Non-pigmented ciliary epithelial cell (primary cell): ENCODE measurements at regions not wholly inside any gene's neighbourhood (a gene's known extent, or its start where the extent isn't known, plus 50 kb on each side); places are given as distances from the start of the nearest gene placed in this dataset.
"Not testable (repeated sequence)": the region's sequence is repeated elsewhere in the genome, so short reads cannot be mapped to it uniquely, and the experiment has no call there.

Source experiments
- DNase-seq: peaks from one replicate; pipeline ENCODE4 v3.0.0-alpha.2; 2010; ENCODE audit warnings: low read depth

DNA sequence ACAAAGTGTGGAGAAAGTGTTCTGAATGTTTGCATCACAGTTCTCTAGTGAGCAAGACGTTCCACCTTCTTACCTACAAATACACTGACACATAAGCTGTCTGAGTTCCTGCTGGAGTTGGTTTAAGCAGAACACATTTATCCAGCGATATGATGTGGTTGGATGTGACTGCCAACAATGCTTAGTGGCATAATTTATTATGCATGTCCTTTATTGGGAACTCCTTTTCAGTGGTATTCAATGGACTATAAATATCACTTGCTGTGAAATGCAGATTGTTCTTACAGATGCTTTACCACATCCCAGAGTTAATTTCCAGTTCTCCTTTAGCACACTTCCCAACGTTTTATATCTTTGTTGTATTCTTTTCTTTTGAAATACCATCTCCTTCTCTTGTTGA lies 222.2 kb downstream of the LURAP1L start:
- DNase-seq, result no peak

DNA sequence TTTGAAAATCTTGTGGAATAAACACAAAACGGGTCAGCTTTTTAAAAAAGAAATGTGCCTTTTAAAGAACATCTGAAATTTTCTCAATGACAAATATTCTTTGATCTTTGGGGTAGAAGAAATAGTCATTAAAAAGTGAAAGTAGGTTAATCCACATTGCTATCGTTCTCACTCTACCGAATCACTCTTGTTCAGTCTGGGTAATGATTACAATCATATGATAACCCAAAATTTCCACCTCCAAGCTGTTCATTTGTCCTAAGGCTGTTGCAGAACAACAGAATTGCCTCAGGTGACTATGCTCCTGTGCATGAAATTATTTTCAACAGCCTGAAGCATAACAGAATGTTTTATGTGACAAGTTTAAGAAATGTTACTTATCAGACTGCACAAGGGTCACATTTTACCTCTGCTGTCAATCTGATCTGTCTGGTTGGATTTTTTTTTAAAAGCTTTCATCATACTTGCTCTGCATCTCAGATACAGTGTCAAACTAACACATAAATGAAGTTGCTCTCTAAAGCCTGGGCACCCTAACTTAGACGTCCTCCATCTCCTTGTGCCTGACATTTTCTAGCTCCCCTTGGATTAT lies 227.3 kb downstream of the LURAP1L start:
- no peak for DNase-seq

DNA sequence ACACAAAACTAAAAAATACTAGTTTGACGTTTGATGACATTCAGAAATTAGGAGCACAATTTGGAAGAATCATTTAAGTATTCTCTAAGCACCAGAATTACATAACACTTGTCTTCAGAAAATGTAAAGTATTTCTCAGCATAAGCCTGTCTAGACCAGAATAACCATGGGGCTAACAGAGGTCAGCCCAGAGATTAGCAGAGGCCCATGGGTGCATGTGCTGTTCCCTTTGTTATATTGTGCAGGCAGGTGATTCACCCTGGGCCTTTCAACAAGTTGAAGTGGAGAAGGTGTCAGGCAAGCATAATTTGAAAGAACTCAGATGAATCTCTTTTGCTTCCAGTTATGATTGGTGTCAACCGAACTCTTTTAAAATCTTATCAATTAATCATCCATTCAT lies 227.9 kb downstream of the LURAP1L start:
- DNase-seq, result no peak

DNA sequence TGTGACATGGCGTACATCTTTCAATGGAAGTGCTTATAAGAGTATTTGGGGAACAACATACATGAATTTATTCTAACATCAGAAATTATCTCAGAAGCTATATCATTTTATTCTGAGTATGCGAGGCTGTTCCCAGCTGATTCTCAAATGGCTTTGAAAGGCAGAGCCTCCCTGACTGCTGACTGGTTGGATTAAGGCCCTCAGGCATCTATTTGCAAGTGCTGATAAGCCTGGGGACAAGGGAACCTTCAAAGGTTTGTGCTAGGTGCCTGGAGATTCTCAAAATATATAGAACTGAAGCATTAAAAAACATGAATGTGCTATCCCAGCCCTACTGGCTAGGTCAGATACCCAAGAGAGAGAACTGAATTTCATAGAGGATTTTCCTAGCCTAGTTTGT lies 235.1 kb downstream of the LURAP1L start:
- DNase-seq, result no peak

DNA sequence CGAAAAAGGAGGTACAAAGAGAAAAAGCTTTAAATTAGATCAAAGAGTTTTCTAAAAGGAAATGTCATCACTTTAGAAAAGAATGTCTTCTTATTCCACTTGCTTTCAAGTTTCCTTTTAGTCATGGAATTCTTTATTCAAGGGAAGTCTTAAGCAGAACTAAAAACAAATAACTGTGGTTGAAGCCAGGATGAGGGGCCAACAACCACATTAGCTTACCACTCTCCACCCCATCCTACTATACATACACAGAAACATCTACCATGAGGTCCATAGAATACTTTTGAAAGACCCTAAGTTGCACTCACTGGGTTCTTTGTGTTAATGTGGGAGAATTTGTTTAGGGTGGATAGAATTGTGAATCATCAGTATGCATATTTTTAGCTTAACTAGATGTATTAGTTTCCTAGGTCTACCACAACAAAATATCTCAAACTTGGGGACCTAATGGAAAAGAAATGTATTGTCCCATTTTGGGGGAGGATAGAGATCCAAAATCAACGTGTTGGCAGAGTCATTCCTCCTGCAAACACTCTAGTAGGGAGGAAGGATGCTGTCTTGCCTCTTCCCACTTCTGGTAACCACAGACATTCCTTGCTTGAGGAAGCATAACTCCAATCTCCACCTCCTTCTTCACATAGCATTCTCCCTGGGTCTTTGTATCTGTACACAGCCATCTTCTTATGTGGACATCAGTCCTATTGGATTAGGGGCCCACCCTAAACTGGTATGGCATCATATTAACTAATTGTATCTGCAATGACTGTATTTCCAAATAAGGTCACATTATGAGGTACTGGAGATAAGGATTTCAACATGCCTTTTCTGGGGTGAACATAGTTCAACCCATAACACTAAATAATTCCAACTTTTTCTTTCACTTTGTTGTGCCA lies 239.4 kb downstream of the LURAP1L start:
- DNase-seq, result peak; percentile 31

DNA sequence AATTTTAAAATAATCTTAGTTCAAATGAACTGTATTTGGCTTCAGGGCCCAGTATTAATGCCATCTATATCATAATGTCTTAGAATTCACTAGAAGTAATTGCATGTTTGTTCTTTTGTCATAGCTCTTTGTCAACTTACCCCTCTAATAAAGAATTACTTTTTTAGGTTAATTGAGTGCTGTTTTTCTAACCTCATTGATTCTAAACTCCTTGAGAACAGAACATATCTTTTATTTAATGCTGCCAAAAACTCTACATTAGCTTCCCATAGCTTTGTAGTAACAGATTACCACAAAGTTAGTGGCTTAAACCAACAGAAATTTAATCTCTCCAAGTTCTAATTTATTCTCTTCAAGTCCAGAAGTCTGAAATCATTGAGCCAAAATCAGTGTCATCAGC lies 242.4 kb downstream of the LURAP1L start:
- DNase-seq, result no peak

DNA sequence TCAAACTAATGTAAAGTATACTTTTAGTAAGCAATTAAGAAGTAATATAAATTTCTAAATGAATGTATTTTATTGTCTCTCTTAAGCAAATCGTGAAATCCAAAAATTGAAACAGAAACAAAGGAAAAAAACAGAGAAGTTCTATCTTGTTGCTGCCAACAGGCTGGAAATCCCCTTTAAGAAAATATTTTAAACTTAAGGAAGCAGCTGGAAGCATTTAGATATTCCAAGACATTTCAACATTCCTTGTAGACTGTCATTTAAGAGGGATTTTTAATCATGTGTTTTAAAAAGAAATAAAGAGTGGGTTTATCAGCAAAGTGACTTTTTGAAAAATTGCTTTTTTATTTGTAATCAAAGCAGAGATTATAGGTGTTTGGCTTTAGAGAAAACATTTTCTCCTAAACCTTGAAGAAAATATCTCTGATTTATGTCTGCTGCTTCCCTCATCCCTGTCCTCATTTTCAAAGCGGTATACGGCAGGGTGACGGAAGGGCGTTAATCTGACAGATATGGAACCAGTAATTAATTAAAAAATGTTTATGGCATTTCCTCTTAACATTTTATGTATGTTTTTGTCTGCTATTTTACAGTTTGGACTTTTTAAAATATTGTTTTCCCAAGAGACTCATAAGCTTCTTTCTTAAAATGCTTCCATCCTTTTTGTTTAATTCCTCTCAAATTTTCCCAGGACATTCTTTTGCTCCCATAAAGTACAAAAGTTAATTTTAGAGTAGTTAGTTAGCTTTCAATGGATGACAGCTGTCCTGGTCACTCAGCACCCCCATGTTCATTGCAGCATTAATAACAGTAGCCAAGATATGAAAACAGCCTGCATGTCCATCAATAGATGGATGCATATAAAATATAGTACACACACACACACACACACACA lies 245.6 kb downstream of the LURAP1L start:
- DNase-seq, result no peak

DNA sequence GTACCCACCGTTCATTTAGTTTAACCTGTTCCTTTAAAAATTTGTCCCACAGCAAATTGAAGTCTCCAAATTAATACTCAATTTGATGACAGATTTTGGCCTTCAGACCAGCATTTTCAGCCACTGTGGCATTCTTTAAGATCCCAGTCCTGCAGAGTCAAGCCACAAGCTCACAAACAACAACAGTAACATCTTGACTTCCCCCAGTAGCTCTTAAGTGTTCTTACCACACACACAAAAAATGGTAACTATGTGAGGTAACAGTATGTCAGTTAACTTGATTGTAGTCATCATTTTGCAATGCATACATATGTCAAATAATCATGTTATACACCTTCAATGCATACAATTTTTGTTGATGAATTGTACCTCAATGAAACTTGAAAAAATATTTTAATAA lies 247.9 kb downstream of the LURAP1L start:
- DNase-seq, result no peak

DNA sequence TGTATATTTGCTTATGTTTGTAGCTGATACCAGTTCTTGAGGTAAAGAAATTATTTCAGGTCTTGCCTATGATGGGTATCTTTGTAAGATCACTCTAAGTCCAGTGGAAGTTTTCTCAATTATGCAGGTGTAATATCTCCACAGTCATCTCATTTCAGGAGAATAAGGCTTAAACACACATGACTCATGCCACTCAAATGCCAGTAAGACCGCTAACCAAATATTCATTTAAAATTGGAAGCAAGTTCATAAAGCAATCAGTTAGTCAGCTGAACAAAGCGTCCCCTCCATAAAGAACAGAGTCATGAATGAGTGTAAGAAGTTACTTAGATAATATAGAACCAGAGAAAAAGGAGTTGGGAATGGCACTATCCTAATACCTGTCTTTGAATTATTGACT lies 248.7 kb downstream of the LURAP1L start:
- DNase-seq, result peak; percentile 23

DNA sequence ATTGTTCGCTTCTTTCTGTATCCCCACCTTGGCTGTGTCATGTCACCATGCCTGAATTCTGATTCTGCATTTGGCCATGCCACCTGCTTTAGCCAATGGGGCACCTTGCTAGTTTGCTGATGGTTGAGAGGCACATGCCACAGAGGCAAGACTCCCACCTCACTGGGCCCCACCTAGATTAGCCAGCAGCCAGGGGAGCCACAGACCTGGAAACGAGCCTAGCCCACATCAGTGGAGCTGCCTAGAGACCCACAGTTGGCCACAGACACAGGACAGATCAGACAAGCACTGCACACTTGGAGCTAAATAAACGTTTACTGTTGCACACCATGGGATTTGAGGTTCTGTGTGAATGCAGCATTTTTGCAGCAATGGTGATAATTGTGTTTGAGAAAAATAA lies 252.1 kb downstream of the LURAP1L start:
- no peak for DNase-seq

DNA sequence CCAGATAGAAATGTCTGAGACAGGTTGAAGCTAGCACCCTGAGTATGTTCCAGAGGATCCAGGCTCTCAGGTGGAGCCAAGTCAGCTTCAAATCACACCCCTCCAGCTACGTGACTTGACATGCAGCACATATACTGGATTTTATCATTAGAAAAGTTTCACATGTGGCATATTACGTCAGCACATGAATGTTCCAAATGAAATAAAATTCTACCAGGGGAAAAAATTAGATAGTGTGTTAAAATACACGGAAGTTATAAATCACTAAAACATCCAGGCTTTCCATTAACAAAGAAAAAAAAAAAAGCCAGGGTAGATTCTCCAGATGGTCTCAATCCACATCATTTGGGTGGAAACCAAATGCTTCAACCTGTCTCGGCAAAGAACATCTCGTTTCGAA lies 251.6 kb downstream of the MPDZ start:
- no peak for DNase-seq

DNA sequence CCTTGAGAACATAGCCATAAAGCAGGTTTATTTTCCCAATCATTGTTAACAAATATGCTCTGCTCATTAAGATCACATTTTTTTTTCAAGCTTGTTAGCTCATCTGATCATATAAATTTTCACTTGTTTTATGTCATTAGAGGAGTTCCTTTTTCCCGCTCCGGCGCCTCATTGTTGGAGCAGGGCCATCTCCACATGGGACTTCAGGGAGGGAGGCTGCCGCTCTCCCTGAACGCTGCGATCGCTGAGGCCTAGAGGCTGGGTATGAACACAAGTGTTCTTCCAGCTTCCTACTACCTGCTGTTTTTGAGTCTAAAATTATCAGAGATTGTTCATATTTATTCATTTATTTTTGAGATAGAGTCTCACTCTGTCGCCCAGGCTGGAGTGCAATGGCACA lies 246.9 kb downstream of the MPDZ start:
- no peak for DNase-seq

DNA sequence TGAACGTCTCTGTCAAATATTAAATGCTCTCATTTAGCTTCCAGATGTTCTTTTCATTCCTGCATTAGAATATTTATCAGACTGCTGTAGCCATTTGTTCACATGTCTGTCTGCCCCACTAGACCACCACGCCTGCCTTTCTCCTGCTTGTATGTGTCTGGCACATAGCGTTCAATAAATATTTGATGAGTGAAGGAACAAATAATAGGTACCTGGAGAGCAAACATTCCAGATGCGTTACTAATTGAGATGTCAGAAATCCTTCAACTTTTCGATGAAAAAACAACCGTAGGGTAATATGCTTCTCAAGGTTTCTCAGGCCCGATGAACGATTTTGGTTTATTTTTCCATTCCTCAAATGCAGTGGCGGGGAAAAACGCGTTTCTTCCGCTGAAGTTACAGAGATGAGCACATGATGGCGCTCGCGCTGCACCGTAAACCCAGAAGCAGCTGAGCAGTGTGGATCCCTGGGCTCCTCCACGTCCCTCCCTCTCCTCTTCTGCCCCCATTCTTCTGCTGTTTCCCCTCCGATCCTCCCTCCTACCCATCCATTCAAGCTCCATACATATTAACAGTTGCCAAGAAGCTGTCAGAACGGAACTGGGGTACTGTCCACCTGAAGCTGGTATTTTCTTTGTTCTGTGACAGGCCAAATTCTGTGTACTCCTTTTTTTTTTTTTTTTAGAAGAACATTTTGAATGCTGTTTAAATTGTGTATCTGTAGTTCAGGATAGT lies 245.4 kb downstream of the MPDZ start:
- DNase-seq, result peak; percentile 31

DNA sequence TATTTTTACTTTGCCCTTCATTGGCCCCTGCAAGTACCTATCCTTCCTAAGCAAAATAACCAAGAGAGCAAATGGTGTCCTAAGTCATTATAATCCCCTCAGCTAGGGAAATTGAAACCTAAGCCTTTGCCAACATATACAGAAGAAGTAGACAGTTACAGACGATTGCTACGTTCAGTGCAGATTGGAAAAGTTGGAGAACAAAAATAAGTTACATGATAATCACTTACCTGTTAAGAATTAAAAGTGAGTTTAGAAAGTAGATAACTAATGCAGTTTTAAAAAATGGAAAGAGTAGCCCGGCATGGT lies 244.8 kb downstream of the MPDZ start:
- no peak for DNase-seq

DNA sequence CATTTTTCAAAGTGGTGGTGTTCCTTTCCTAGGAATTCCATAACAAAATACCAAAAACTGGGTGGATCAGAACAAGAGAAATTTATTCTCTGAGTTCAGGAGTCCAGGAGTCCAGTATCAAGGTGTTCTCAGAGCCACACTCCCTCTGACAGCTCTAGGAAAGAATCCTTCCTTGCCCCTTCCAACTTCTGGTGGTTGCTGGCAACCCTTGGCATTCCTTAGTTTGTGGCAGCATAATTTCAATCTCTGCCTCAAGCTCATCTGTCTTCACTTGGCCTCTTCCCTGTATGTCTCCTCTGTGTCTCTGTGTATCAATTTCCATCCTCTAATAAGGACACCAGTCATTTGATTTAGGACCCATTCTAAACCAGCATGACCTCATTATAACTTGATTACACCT lies 243.7 kb downstream of the MPDZ start:
- no peak for DNase-seq

DNA sequence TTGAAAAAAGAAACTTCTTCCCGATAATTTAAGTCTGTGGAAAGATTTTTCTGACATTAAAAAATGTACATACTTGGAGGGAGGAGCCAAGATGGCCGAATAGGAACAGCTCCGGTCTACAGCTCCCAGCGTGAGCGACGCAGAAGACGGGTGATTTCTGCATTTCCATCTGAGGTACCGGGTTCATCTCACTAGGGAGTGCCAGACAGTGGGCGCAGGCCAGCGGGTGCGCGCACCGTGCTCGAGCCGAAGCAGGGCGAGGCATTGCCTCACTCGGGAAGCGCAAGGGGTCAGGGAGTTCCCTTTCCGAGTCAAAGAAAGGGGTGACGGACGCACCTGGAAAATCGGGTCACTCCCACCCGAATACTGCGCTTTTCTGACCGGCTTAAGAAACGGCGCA lies 241.7 kb downstream of the MPDZ start:
- not testable (repeated sequence) for DNase-seq

DNA sequence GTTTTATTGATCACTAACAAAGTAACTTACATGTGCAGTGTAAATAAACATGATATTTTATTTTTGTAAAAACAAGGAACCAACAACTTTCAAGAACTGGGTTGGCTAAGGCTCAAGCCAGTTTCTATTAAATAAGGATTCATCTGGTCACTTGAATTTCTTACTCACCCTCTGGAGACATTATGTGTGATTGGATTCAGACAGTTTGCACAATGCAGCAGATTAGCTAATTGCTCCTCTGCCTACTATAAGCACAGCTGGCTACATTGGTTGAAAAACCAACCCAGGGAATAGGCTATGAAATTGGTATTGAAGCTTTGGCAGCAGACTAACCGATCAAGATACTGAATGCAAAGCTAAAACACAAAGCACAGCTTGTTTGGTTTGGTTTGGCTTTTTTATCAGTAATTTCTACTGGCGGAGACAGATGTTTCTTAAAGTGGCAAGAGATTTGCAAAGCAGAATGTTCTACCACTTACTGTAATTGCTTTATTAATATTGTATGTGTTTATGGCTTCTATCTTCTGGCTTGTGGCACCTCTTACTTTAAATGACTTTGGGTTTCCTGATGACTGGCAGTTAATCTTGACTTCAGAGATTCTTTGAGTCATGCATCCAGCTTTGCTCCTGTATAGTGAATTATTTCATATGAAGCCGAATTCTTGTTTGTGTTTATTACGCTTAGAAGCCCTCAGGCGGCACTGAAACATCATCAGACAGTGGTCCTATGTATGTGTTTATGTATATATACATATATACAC lies 231.5 kb downstream of the MPDZ start:
- DNase-seq, result no peak

DNA sequence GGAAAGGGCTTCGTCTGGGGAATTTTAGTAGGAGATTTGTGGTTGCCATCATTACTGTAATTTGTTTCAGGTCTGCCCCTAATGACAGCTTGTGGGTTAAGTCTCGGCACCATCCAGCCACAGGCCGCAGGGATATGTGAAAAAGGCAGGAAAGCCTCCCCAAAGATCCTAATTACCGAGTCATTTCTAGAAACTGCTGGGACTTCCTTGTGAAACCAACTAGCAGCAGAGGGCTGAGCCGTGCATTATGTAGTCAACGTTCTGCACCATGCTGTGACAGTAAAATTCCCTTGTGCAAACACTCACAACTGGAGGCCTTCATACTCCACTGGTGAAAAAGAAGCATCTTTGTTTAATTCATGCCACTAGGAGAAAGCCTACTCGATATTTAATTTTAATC lies 230.3 kb downstream of the MPDZ start:
- no peak for DNase-seq

DNA sequence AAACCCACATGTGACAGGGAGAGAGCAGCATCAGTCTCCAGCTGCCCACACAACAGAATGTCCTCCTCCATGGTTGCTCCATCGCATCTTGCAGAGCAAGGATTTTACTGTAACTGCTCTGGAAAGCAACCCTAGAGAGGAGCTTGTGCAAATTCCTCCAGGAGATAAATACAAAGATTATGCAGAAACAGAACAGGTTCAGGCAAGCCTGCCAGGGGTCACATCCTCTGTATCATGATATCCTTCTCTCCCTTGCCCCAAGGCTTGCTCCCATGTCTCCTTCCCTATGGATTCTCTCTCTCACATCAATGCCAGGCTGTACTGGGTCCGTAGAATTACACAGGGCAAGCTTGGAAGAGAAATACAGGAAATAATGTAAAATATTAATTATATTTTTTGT lies 226.0 kb downstream of the MPDZ start:
- DNase-seq, result no peak

DNA sequence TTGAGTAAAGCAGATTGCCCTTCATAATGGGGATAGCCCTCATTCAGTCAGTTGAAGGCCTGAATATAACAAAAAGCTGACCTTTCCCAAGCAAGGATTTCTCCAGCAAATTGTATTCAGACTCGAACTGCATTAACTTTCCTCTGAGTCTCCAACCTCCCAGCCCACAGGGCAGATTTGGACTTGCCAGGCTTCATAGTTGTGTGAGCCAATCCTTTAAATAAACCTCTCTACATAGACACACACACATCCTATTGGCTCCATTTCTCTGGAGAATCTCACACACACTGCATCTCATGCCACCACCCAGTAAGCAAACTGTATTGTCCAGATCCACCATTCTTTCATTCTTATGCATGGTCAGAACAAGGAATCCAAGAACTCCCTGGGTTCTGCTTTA lies 225.1 kb downstream of the MPDZ start:
- no peak for DNase-seq
